H7 (cell line): ENCODE measurements at regions not wholly inside any gene's neighbourhood (a gene's known extent, or its start where the extent isn't known, plus 50 kb on each side); places are given as distances from the start of the nearest gene placed in this dataset.
"Not testable (repeated sequence)": the region's sequence is repeated elsewhere in the genome, so short reads cannot be mapped to it uniquely, and the experiment has no call there.

Experiments used
- DNase-seq: peaks from one replicate; pipeline ENCODE4 v3.0.0; 2012
- H3K27me3 ChIP-seq: 2 replicates; pipeline ENCODE4 v1.6.0; 2011; ENCODE audit warnings: mild to moderate bottlenecking, low read length; ENCODE audit not compliant: control insufficient read depth, insufficient read depth
- H3K36me3 ChIP-seq: replicated peaks from 2 replicates; pipeline ENCODE4 v1.5.1; 2011; ENCODE audit warnings: low read length; ENCODE audit not compliant: control insufficient read depth, insufficient read depth
- H3K4me3 ChIP-seq: 2 replicates; pipeline ENCODE4 v1.5.1; 2011; ENCODE audit warnings: low read depth, mild to moderate bottlenecking, control low read depth, low read length, moderate library complexity; ENCODE audit not compliant: insufficient read depth

DNA sequence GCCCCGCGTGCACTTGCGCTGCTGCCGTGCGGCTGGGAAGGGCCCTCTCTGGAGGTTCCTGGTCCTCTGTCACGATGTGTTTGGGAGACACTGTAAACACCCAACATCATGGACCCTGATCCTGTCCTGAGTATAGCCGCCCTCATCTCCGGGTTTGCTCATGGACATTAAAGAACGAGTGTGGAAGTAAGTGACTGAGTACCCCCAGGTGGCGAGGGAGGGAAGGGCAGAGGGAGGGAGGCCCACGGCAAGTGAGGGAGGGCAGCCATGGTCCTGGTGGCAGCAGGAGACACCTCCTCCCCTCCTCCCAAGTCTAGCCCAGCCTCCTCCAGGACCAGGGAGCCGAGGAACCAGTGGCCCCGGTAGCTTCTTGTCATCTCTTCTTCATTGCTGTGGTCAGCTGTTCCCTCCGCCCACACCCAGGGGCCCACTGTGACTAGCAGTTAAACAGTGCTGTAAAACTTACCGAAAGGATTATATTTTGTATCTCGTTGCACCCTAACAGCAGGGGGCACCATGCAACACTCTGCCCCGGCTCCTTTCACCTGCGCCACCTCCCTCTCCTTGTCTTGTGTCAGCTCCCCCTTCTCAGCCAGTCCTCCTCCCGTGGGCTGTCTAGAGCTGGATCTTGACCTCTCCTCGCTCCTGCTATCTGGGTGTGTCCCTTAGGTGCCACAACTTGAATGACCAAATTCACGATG is 566.5 kb upstream of the B3GAT1 start:
- DNase-seq, result peak; percentile 67
- H3K27me3 ChIP-seq, result no peaks in the 10 kb centered on the region

DNA sequence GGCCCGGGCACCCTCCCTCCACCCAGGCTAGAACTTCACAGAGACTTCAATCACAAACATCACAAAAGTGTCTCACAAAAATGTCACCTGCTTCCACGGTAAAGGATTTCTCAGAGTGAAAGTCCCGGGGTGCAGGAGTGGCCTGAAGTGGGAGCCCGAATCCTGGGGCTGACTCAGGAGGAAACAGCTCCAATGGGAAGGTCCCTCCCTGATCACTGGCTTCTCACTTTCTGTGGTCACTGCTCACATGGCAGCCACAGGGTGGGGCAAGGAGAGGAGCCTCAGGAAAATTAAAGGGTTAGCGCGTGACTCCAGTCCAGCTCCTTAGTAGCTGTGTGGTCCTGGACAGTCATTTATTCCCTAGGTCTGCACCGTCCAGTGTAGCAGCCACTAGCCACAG is 564.5 kb upstream of the B3GAT1 start:
- Histone ChIP-seq H3K36me3 (no peaks in the 10 kb centered on the region), H3K27me3 (no peaks in the 10 kb centered on the region), H3K4me3 (no peak overlapping the region)
- no peak for DNase-seq

More for the DNA sequence above, 566.5 kb upstream of the B3GAT1 start:
- Histone ChIP-seq H3K4me3 (no peak overlapping the region), H3K36me3 (no peaks in the 10 kb centered on the region)

DNA sequence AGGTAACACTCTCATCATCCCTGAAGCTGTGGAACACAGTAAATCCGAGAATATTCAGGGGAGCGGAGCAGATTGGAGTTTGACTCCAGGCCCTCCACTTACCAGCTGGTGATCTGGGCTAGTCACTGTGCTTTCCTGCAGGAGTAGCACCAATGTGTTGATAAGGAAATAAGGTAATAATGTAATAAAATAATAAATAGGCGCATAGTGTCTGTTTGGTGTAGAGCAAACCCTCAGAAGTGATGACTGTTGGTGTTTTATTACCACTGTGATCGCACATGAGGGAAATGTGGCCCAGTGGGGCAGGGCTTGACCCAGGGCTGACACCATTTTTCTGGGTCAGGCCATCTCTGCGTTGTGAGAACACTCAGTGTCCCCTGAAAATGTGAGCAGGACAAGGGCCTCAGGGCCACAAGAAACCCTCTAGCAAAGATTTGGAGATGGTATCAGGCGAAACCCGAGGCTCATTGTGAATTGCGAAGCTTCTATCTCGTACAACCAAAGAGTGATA is 563.9 kb upstream of the B3GAT1 start:
- Histone ChIP-seq H3K27me3 (no peaks in the 10 kb centered on the region), H3K36me3 (no peaks in the 10 kb centered on the region), H3K4me3 (no peak overlapping the region)
- no peak for DNase-seq

DNA sequence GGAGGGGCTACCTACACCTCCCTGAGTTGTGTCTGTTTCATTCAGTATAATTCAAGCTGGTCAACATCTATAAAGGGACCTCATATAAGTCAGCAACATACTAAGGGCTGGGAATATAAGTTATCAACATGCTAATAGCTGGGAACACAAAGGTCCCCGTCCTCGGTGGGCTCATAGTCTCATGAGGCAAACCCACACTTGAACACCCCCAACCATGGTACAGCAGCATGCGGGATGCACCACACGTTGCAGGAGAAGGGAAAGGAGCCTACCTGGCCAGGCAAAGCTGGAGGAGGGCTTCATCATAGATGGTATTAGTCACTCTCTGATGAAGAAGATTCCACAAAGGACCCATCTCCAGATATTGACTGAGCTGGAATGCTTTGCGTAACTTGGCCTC is 561.8 kb upstream of the B3GAT1 start:
- H3K4me3 ChIP-seq, result no peak overlapping the region
- H3K27me3 ChIP-seq, result no peaks in the 10 kb centered on the region
- no peaks in the 10 kb centered on the region for H3K36me3 ChIP-seq
- no peak for DNase-seq

- Histone ChIP-seq H3K27me3 (no peaks in the 10 kb centered on the region), H3K36me3 (no peaks in the 10 kb centered on the region), H3K4me3 (no peak overlapping the region)
- no peak for DNase-seq
Measured at GRCh38 chr11:134971381-134971780, 559.3 kb upstream of the B3GAT1 start.

DNA sequence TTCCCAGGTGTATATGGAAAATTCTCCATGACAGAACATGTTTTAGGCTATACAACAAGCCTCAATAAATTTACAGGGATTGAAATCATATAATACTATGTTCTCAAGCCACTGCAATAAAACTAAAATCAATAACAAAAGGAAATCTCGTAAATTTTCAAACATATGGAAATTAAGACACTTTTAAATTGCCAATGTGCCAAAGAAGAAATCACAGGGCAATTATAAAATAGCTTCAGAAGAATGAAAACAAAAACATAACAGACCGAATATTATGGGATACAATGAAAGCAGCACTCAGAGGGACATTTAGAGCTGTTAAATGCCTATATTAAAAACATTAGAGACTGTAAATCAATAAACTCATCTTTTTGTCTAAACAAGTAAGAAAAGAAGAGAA is 555.7 kb upstream of the B3GAT1 start:
- H3K27me3 ChIP-seq, result no peaks in the 10 kb centered on the region

GRCh38 chr11:134961386-134961785 is 549.3 kb upstream of the B3GAT1 start:
- H3K27me3 ChIP-seq, DNase-seq, H3K36me3 ChIP-seq, H3K4me3 ChIP-seq: not testable (repeated sequence)

More for the DNA sequence above, 555.7 kb upstream of the B3GAT1 start:
- DNase-seq, result no peak
- H3K4me3 ChIP-seq, result no peak overlapping the region
- no peaks in the 10 kb centered on the region for H3K36me3 ChIP-seq

GRCh38 chr11:134958870-134959269 is 546.8 kb upstream of the B3GAT1 start:
- DNase-seq, result no peak
- no peaks in the 10 kb centered on the region for H3K27me3 ChIP-seq
- no peaks in the 10 kb centered on the region for H3K36me3 ChIP-seq
- no peak overlapping the region for H3K4me3 ChIP-seq

- no peak for DNase-seq
- H3K27me3 ChIP-seq, result no peaks in the 10 kb centered on the region
- no peaks in the 10 kb centered on the region for H3K36me3 ChIP-seq
- no peak overlapping the region for H3K4me3 ChIP-seq
Measured at GRCh38 chr11:134958336-134958640, 546.2 kb upstream of the B3GAT1 start.

DNA sequence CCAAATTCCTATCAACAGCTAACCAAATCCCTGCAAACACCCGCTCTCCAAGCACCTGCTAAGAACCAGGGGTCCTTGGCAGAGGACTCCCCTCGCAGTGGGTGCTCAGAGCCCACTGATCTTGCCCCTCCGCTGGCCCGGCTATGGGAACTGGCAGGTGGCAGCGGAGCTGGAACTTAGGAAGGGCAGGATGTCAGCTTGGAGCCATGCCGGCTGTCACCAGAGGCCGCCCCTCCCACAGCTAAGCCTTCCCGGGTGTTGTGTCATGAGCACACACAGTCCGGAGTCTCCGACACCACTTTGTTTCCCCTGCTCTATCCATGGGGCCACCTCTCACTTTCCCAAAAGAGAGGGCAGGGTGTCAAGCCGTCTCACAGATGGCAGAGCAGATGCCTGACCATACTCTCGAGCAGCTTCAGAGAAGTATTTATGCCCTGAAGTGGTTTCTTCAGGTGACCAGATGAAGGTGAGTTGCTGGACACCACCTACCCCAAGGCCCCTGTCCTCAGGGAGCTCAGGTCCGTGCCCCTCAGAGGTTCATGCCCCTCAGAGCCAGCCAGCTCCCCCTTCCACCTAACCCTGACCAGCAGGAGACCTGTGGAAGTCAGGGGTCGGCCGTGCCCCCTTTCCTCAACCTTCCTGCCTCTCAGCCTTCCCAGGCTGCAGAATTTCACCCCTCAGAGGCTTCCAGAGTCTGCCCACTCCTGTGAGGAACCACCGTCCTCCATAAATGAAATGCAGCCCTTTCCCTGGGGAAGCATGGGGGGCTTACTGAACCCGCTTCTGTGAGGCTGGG is 545.7 kb upstream of the B3GAT1 start:
- DNase-seq, result no peak
- Histone ChIP-seq H3K27me3 (no peaks in the 10 kb centered on the region), H3K36me3 (no peaks in the 10 kb centered on the region), H3K4me3 (no peak overlapping the region)

DNA sequence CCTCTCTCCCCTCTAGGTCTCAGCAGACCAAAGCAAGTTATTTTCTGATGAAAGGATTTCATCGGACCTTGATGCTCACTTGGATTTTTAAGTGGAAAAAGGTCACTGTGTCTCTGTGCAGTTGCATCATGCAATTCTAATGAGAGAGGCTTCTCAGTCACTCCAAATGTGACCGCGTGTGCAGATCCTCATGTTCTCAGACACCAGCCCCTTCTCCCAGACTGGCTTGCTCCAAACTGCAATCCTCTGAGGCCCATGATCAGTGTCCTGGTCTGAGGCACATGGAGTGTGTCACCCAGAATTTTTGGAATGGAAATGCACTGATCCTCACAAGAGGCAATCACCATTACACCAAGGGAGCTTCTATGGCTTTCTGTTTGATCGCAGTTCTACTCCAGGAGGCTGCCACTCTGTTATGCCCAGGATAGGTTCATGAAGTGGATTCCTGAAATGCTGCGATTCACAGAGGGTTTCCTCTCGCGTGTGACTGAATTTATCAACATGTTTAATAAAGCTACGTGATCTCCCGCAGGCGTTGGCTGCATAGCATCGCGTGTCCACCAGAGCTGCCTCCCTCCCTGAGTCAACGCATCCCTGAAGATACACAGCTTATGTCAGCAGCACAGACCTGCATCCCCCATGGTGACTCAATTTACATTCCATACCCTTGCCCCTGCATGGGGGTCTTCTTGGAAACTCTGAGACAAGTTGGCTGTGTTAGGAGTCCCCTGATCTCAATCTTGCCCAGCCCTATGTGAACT is 544.6 kb upstream of the B3GAT1 start:
- no peaks in the 10 kb centered on the region for H3K36me3 ChIP-seq
- no peak overlapping the region for H3K4me3 ChIP-seq
- DNase-seq, result no peak
- no peaks in the 10 kb centered on the region for H3K27me3 ChIP-seq

GRCh38 chr11:134955970-134956369 is 543.9 kb upstream of the B3GAT1 start:
- H3K36me3 ChIP-seq, H3K4me3 ChIP-seq, H3K27me3 ChIP-seq, DNase-seq: not testable (repeated sequence)

DNA sequence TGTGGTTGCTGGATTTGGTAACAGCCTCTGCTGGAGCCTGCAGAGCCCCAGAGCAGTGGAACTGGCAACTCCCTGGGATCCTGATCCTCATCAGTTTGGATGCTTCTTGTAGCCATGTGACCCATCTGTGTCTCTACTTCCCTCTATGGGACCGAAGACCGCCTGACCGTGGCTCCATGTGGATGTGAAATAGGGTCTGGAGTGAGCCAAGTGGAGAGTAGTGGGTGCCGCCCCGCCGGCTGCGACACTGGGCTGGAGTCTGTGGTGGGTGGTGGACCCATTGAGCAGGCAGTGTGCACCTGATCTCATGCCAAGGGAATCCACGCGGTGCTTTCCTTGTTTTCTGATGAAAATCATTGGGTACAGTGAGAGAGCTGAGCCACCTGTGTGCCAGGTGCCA is 543.2 kb upstream of the B3GAT1 start:
- Histone ChIP-seq H3K4me3 (no peak overlapping the region), H3K36me3 (no peaks in the 10 kb centered on the region), H3K27me3 (no peaks in the 10 kb centered on the region)
- no peak for DNase-seq

DNA sequence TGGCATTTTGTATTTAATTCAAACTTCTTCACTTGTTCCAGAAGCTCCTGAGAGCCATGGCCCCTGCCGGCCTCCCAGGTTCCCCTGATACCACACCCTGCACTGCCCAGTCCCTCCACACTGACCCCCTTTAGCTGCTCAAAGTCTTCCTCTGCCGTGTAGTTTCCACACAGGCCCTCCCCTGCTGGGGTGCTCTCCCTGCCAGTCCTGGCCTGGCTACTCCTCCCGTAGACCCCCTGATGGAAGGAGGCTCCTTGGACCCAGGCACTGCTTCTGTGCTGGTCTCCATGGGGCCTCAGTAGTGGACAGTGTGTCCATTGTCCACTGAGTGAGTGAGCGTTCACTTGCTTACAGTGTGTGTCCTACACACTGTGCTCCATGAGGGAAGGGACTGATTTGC is 542.4 kb upstream of the B3GAT1 start:
- H3K36me3 ChIP-seq, H3K4me3 ChIP-seq, H3K27me3 ChIP-seq, DNase-seq: not testable (repeated sequence)
